Body of pancreas (tissue), 4 donors: ENCODE measurements at regions not wholly inside any gene's neighbourhood (a gene's known extent, or its start where the extent isn't known, plus 50 kb on each side); places are given as distances from the start of the nearest gene placed in this dataset.

Experiments
- ATAC-seq: fragments of 150-250 bp; one replicate; pipeline ENCODE4 v1.9.1; 2016
- DNase-seq, 4 donors: peaks; one replicate each; pipeline ENCODE4 v3.0.0-alpha.2; 2019
- H3K27ac ChIP-seq, 4 donors: fragments of 200-600 bp; sonication (generic); 1 replicate in 3 of 4; 2 replicates in 1 of 4; pipeline versions ENCODE4 v1.5.1 to v1.6.1; 2016 to 2019; ENCODE audit warnings: mild to moderate bottlenecking in 1 of 4, mixed read lengths in 1 of 4, moderate library complexity in 1 of 4
- H3K27me3 ChIP-seq, 2 donors: fragments of 200-600 bp; sonication (generic); one replicate each; pipeline ENCODE4 v1.6.0; 2016; ENCODE audit warnings: mild to moderate bottlenecking in 1 of 2
- H3K36me3 ChIP-seq, 2 donors: fragments of 200-600 bp; sonication (generic); replicated peaks in 1 of 2; 2 replicates each; pipeline ENCODE4 v1.5.1; 2016; ENCODE audit warnings: low read depth in 2 of 2; ENCODE audit not compliant: insufficient read depth in 1 of 2
- H3K4me1 ChIP-seq: fragments of 200-600 bp; sonication (generic); one replicate; pipeline ENCODE4 v1.6.0; 2016
- H3K4me3 ChIP-seq, 2 donors: fragments of 200-600 bp; sonication (generic); 1 replicate in 1 of 2; 2 replicates in 1 of 2; pipeline ENCODE4 v1.5.1; 2016 to 2019
- H3K9me3 ChIP-seq, 3 donors: fragments of 200-600 bp; sonication (generic); 1 replicate in 2 of 3; 2 replicates in 1 of 3; pipeline ENCODE4 v1.5.1; 2016
- POLR2A ChIP-seq, 3 donors: fragments of 450-650 bp; IDR thresholded peaks; one replicate each; pipeline ENCODE4 v1.6.1; 2016; ENCODE audit warnings: antibody characterized with exemption in 3 of 3, mild to moderate bottlenecking in 2 of 3
- WGBS, 2 donors: methylation state at CpG; one replicate each; pipeline ENCODE4 v1.1.5; 2017; 5-methylcytosine and 5-hydroxymethylcytosine counted together
- intact Hi-C: fragments of 100-400 bp; cut with DNase I; formaldehyde crosslinking; loops from one replicate; pipeline ENCODE4 v1.15.1; 2023
- TF ChIP-seq, protein P1 (sequence below), 7 experiments: fragments of 450-650 bp in 4 of 7; fragments of 200-600 bp in 3 of 7; sonication (generic) in 3 of 7; IDR thresholded peaks; one replicate each; pipeline ENCODE4 v1.5.1; 2016 to 2019; ENCODE audit warnings: antibody characterized with exemption in 7 of 7

DNA sequence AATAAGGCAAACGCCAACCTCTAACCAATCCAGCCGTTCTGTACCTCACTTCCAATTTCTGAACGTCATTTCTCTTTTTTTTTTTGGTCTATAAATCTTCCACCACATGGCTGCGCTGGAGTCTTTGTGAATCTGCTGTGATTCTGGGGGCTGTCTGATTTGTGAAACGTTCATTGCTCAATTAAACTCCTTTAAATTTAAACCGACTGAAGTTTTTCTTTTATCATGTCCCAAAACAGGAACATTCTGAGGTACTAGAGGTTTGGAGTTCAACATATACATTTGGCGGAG is 65.5 kb upstream of the BACH1 start:
- WGBS, 2 donors = 51 to 80% methylated on average over 7 of the region's 7 CpGs
- intact Hi-C loops = no loop called here

DNA sequence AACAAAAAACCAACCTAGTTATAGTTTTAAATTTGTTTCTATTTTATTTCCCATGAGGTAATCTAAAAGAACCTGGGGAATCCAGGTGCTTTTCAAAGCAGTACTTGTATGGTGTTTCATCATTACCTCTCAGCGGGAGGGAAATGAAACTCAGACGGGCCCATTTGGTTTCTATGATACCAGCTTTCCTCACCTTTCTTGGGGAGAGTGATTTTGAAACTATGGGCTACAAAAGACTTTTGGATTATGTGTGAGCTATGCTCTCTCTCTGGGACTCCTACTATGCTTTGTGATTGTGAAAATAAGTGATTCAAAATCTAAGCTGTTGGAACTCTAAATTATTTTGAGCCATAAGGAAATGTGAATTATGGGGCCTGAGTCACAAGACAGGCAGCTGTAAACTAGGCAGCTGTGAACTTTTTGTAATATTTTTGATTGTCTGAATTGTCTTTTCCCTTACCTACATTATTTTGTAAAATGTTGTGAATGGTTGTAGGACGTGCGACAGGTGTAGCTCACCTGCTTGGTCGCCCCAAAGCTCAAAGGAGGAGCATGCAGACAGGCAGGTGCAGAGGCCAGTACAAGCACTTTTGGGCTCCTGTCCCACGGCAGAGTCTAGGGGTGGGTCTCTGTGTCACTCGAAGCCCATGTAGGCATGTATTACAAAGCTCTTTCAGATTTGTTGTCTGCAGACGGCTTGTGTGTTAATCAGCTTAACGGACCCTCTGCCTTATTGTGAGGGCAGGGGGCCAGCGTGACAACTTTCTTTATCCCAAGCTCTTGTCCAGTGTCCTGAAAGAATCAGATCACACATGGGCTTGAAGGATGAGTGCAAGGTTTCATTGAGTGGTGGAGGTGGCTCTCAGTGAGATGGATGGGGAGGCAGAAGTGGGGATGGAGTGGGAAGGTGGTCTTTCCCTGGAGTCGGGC is 64.8 kb upstream of the BACH1 start:
- no peaks in the 10 kb centered on the region for H3K27me3 ChIP-seq
- no peaks in the 10 kb centered on the region for H3K36me3 ChIP-seq
- intact Hi-C loops = no loop called here
- DNase-seq (no peak), ATAC-seq (peak; percentile 76)
- H3K4me3 ChIP-seq = no peak overlapping the region
- peaks cover 11% of the 10 kb centered on the region for H3K4me1 ChIP-seq
- H3K9me3 ChIP-seq = no peaks in the 10 kb centered on the region
- TF ChIP-seq POLR2A (IDR thresholded peaks at IDR 0.05) = no peak
- TF ChIP-seq, protein P1, sequence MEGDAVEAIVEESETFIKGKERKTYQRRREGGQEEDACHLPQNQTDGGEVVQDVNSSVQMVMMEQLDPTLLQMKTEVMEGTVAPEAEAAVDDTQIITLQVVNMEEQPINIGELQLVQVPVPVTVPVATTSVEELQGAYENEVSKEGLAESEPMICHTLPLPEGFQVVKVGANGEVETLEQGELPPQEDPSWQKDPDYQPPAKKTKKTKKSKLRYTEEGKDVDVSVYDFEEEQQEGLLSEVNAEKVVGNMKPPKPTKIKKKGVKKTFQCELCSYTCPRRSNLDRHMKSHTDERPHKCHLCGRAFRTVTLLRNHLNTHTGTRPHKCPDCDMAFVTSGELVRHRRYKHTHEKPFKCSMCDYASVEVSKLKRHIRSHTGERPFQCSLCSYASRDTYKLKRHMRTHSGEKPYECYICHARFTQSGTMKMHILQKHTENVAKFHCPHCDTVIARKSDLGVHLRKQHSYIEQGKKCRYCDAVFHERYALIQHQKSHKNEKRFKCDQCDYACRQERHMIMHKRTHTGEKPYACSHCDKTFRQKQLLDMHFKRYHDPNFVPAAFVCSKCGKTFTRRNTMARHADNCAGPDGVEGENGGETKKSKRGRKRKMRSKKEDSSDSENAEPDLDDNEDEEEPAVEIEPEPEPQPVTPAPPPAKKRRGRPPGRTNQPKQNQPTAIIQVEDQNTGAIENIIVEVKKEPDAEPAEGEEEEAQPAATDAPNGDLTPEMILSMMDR (IDR thresholded peaks at IDR 0.05) = no peak
- H3K27ac ChIP-seq = peak overlapping the region in 3 of 4 donors; percentile 4 to 56 (median 50)
- WGBS, 2 donors = 80 to 87% methylated on average over 10 to 11 of the region's 11 CpGs

More for the DNA sequence above, 65.5 kb upstream of the BACH1 start:
- ATAC-seq (no peak), DNase-seq (no peak)
- TF ChIP-seq POLR2A (IDR thresholded peaks at IDR 0.05) = no peak
- TF ChIP-seq, protein P1 (IDR thresholded peaks at IDR 0.05) = no peak
- H3K27ac ChIP-seq = peak overlapping the region in 3 of 4 donors; percentile 4 to 56 (median 50)
- H3K36me3 ChIP-seq = no peaks in the 10 kb centered on the region
- peaks cover 9% of the 10 kb centered on the region for H3K4me1 ChIP-seq
- H3K4me3 ChIP-seq = no peak overlapping the region
- no peaks in the 10 kb centered on the region for H3K9me3 ChIP-seq
- H3K27me3 ChIP-seq = no peaks in the 10 kb centered on the region

- ATAC-seq = no peak
- Histone ChIP-seq H3K27ac (peak overlapping the region in 1 of 4 donors; percentile 15), H3K27me3 (no peaks in the 10 kb centered on the region), H3K36me3 (no peaks in the 10 kb centered on the region), H3K4me3 (no peak overlapping the region), H3K4me1 (peaks cover 11% of the 10 kb centered on the region), H3K9me3 (no peaks in the 10 kb centered on the region)
- TF ChIP-seq, protein P1 (IDR thresholded peaks at IDR 0.05) = no peak
- no peak for TF ChIP-seq POLR2A (IDR thresholded peaks at IDR 0.05)
- intact Hi-C loops = no loop called here
- DNase-seq = no peak
- WGBS, 2 donors = 73 to 75% methylated on average over 4 of the region's 4 CpGs
Observed at GRCh38 chr21:29235714-29236197, 63.0 kb upstream of the BACH1 start.

DNA sequence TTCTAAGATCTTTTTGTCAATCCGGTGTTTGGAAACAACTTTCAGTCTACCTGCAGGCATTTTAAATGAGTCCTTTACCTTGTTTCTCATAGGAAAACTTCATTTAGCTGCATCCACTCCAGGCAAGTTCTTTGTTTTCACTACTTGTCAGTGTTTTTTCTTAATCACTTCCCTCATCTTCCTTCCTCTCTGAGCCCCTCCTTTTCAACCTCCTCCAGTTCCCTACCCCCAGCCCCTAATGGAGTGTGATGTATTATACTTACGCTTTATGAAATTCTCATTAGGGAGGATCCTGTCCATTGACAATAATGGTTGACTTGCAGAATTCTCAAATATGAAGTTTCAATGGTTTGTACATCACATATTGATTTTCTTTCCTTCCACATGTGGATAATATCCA is 62.5 kb upstream of the BACH1 start:
- Histone ChIP-seq H3K36me3 (no peaks in the 10 kb centered on the region), H3K4me1 (peaks cover 11% of the 10 kb centered on the region), H3K27me3 (no peaks in the 10 kb centered on the region), H3K4me3 (no peak overlapping the region), H3K27ac (peak overlapping the region in 1 of 4 donors; percentile 1), H3K9me3 (no peaks in the 10 kb centered on the region)
- no peak for DNase-seq
- WGBS, 2 donors = 75 to 76% methylated on average over 2 of the region's 2 CpGs
- no peak for ATAC-seq
- intact Hi-C loops = no loop called here
- TF ChIP-seq POLR2A (IDR thresholded peaks at IDR 0.05) = no peak
- TF ChIP-seq, protein P1 (IDR thresholded peaks at IDR 0.05) = no peak
